ENCODE measurements at regions not wholly inside any gene's neighbourhood (a gene's known extent, or its start where the extent isn't known, plus 50 kb on each side); places are given as distances from the start of the nearest gene placed in this dataset.

GRCh38 chr20:48411245-48411644 is 416.6 kb downstream of the PREX1 start:
- no peak for TF ChIP-seq CTCF (IDR thresholded peaks at IDR 0.05)
- no peak for TF ChIP-seq EZH2 (IDR thresholded peaks at IDR 0.05)
- TF ChIP-seq EZH2phosphoT487 (IDR thresholded peaks at IDR 0.05), result no peak
